ENCODE measurements at regions not wholly inside any gene's neighbourhood (a gene's known extent, or its start where the extent isn't known, plus 50 kb on each side); places are given as distances from the start of the nearest gene placed in this dataset.

DNA sequence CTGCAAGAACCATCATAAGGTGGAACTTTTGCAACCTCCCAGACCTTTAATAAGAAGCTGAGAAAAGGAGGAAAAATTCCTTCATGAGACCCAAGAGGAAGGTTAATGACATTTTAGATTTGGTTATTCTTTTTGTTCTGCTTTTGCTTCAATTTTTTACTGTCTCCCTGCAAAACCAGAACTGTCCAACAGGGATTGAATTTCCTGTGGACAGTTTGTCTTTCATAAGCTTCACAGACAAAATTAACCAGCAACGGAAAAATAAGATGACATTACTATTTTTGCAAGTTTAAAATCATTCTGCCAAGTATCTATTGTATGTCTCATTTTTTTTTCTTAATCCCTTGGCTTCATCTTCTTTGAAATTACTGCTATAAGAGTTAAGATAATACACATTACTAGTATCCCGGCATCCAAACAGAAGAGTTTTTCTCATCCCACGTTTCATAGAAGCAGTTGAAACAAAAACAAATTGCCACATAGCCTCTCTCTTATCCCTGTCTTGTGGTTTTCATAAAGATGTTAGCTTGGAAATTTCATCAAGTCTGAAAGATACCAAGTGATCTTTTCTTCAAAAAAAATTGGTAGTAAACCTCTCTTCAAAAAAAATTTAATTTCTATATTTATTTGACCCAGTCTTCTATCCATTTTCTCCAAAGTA, 465.3 kb upstream of the PTBP2 start (continued):
- TF ChIP-seq KDM4B (IDR thresholded peaks at IDR 0.05; ENCODE audit: borderline replicate concordance in 2 of 2, low read depth in 1 of 2) (no peak), ILK (tag; IDR thresholded peaks at IDR 0.05; ENCODE audit: borderline replicate concordance, low read depth) (no peak), ZFX (CRISPR knock-in tag; IDR thresholded peaks at IDR 0.05) (no peak), CEBPZ (IDR thresholded peaks at IDR 0.05; ENCODE audit: borderline replicate concordance, low read depth, low read length) (no peak)

GRCh38 chr1:96259399-96259798, 462.2 kb upstream of the PTBP2 start:
- no peak overlapping the region for H3K9ac ChIP-seq (ENCODE audit: insufficient read depth in 1 of 2, low read depth in 2 of 2, low read length in 2 of 2)
- POLR2A ChIA-PET = no interaction called here
- BruUV-seq (replicated peaks) = no TSS peak
- H4K20me1 ChIP-seq (replicated peaks; ENCODE audit: control insufficient read depth, insufficient read depth, low read length) = no peaks in the 10 kb centered on the region
- no peak overlapping the region for H3K4me3 ChIP-seq
- no peaks in the 10 kb centered on the region for H3K4me1 ChIP-seq (replicated peaks in 1 of 2; ENCODE audit: control insufficient read depth in 2 of 2, insufficient read depth in 2 of 2, low read length in 2 of 2)
- H2AFZ ChIP-seq (ENCODE audit: low read depth, low read length) = no peak overlapping the region
- no peaks in the 10 kb centered on the region for H3K27me3 ChIP-seq (ENCODE audit: control insufficient read depth in 2 of 2, insufficient read depth in 2 of 2, low read length in 2 of 2)
- no peaks in the 10 kb centered on the region for H3K9me1 ChIP-seq (ENCODE audit: control insufficient read depth, insufficient read depth, low read length)
- DNase-seq (ENCODE audit: extremely low read depth in 1 of 4, low spot score in 3 of 4) (no peak), ATAC-seq (no peak), FAIRE-seq (no peak)
- WGBS (ENCODE audit: insufficient coverage, low coverage, missing lambda C conversion rate) = 0% methylated on average over 2 of the region's 2 CpGs
- no peak for TF ChIP-seq TAF15 (IDR thresholded peaks at IDR 0.05; ENCODE audit: low read depth, low read length)
- TF ChIP-seq, protein P1, sequence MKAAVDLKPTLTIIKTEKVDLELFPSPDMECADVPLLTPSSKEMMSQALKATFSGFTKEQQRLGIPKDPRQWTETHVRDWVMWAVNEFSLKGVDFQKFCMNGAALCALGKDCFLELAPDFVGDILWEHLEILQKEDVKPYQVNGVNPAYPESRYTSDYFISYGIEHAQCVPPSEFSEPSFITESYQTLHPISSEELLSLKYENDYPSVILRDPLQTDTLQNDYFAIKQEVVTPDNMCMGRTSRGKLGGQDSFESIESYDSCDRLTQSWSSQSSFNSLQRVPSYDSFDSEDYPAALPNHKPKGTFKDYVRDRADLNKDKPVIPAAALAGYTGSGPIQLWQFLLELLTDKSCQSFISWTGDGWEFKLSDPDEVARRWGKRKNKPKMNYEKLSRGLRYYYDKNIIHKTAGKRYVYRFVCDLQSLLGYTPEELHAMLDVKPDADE (conservative IDR thresholded peaks at IDR 0.05; ENCODE audit: control insufficient read depth, low read depth, low read length) = no peak
- no peak for TF ChIP-seq CBFB (CRISPR knock-in tag; IDR thresholded peaks at IDR 0.05)
- TF ChIP-seq IFI16 (CRISPR knock-in tag; IDR thresholded peaks at IDR 0.05) = no peak
- TF ChIP-seq NEUROD1 (IDR thresholded peaks at IDR 0.05; ENCODE audit: borderline replicate concordance, low read depth, low read length, partially characterized antibody) = no peak
- no peak for TF ChIP-seq ZMIZ1 (IDR thresholded peaks at IDR 0.05; ENCODE audit: low read depth in 2 of 2, low read length in 2 of 2)
- no peak overlapping the region for H3K4me2 ChIP-seq (ENCODE audit: insufficient read depth, low read length)
- no peaks in the 10 kb centered on the region for H3K79me2 ChIP-seq (ENCODE audit: control insufficient read depth, insufficient read depth, low read length)
- intact Hi-C loops (cut with micrococcal nuclease) (no loop called here), in situ Hi-C loops (cut with MboI) (no loop called here)
- H3K9me3 ChIP-seq (replicated peaks; ENCODE audit: control insufficient read depth, insufficient read depth, low read depth, low read length) = no peaks in the 10 kb centered on the region
- CTCF ChIA-PET (ENCODE audit: low intra/inter-chr PET ratio) = no interaction called here
- H3K36me3 ChIP-seq (ENCODE audit: control insufficient read depth, insufficient read depth, low read length) = no peaks in the 10 kb centered on the region
- no peak overlapping the region for H3K27ac ChIP-seq (ENCODE audit: extremely low read depth, low read depth, low read length)
